HS-5 (cell line): ENCODE measurements at regions not wholly inside any gene's neighbourhood (a gene's known extent, or its start where the extent isn't known, plus 50 kb on each side); places are given as distances from the start of the nearest gene placed in this dataset.
"Not testable (repeated sequence)": the region's sequence is repeated elsewhere in the genome, so short reads cannot be mapped to it uniquely, and the experiment has no call there.

Experiments
- DNase-seq: peaks from one replicate; pipeline ENCODE4 v3.0.0-alpha.2; 2012; ENCODE audit warnings: low read depth

DNA sequence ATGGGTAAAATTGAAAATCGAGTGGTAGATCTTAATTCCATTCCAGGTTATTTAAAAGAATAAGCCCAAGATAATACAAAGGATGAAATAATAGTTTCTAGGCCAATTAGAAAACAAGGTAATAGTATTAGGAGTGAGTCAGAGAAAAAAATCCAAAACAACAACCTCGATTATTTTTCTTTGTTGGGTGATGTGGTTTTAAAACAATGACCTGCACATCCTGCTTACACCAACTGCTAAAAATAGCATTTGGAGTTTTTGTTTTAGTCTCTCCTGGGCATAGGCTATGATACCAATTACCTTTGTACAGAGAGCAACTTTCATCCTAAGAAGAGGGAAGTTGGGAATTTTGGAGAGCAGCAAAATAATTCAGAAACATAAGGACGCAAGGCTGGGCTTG is 101.7 kb upstream of the MYO10 start:
- DNase-seq = no peak

DNA sequence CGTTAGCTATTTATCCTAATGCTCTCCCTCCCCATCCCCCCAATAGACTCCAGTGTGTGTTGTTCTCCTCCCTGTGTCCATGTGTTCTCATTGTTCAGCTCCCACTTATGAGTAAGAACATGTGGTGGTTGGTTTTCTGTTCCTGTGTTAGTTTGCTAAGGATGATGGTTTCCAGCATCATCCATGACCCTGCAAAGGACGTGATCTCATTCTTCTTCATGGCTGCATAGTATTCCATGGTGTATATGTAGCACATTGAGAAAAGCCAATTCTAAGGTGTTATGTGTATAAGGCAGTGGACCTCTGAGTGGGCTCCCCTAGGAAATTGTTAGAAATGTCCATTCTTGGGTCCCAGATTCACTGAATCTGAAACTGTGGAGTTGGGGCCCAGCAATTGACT is 103.1 kb upstream of the MYO10 start:
- no peak for DNase-seq

DNA sequence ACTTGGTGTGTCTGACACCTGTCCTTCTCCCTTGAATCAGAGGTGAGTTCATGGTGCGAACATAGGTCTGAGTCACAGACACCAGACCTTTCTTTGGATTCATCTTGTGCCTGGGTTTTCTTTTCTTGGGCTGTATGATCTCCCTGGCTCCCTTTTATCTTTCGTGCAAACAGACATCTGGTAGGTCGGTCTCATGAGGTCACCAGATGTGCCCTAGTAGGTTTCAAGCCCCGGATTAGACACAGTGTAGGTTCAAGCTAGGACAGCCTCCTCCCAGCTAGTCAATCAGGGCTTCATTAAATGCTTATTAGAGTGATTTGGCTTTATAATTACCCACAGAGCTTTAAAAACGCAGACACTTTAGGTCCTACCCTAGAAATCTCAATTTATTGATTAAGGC is 106.0 kb upstream of the MYO10 start:
- no peak for DNase-seq

DNA sequence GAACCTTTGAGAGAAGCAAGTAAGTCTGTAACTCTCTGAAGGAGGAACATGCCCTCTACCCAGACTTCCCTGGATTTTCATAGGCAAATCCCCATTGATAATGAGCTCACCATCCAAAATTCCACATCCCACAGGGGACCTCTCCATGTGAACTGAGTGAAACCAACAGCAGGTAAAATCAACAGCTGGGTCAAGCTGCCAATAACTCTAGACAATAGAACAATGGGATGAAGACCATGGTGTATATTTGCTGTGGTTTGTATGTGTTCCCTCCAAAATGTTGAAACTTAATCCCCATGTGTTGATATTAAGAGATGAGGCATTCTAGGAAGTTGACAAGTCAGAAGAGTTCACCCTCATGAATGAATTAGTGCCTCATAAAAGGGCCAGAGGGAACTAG is 110.2 kb upstream of the MYO10 start:
- no peak for DNase-seq

DNA sequence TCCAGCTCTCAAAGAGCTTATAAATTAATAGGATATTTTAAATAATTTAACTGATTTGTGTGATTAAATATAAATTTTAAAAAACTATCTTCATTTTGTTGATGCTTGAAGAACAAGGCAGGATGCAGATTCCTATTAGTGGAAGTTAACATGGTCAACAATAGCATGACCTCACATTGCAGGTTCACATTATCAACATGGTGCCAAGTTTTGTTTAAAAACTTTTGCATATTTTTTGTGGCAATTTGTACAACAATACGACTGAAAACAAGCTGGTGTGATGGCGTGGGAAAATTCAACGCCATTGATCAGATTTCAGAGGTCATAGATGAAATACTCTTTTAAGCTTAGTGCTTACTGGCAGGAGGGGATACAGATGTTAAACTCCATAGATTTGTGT is 114.1 kb upstream of the MYO10 start:
- no peak for DNase-seq

DNA sequence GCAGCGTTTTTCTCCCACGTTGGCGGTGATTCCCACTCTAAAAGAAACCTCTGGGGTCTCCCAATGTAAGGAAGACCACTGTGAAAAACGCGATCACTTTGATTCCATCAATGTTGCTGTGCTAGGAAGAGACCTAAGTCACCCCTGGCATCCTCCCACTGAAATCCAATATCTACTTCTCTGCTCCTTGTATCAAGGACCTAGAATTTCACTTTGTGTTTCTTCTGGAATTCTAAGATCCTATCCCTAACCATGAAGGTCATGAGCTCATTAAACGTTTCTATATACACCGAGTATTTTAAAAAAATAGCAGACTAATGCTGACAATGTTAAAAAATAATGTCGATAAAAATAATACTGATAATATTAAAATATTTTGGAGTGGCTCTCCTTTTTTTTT is 118.8 kb upstream of the MYO10 start:
- DNase-seq = no peak

DNA sequence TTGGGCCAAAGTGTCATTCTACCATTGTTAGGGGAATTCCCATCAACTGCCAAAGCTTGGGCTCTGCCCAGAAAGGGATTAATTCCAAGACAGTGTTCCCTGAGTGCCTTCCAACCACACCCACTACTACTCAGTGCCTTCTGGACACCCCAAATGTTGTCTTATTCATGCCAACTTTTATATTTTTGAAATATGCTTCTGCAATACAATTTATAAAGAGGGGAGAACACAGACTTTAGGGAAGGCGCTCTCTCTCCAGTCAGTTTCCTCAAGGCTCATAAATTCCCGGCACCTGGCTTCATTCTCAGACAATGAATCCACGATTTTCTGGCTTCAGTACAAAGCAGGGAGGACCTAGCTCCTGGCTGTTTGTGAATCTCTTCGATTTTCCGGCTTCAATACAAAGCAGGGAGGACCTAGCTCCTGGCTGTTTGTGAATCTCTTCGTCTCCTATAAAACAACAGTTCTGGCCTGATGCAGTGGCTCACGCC is 120.1 kb upstream of the MYO10 start:
- no peak for DNase-seq

DNA sequence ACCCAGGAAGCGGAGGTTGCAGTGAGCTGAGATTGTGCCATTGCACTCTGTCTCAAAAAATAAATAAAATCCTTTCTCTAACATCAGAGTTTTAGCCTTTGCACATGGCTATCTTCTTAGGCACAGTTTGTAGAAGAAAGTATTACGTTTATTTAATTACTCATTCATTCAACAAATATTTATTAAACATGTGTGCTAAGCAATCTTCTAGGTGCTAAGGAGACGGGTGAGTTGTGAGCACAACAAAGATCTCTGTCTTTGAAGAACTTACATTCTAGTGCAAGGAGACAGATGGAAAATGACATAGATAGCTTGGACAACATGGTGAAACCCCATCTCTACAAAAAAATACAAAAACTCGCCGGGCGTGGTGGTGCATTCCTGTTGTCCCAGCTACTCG is 122.3 kb upstream of the MYO10 start:
- DNase-seq = no peak

DNA sequence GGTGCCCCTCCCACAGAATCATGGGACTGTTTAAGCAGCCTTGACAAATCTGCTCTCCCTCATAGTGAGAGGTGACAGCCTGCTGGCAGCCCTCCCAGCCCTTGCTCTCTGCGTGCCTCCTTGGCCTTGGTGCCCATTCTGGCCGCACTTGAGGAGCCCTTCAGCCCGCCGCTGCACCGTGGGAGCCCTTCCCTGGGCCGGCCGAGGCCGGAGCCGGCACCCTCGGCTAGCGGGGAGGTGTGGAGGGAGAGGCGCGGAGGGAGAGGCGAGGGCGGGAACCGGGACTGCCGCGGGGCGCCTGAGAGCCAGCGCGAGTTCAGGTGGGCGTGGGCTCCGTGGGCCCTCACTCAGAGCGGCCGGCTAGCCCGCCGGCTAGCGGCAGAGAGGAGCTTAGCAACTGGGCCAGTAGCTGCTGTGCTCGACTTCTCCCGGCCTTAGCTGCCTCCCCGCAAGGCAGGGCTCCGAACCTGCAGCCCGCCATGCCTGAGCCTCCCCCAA is 125.9 kb upstream of the MYO10 start:
- no peak for DNase-seq

DNA sequence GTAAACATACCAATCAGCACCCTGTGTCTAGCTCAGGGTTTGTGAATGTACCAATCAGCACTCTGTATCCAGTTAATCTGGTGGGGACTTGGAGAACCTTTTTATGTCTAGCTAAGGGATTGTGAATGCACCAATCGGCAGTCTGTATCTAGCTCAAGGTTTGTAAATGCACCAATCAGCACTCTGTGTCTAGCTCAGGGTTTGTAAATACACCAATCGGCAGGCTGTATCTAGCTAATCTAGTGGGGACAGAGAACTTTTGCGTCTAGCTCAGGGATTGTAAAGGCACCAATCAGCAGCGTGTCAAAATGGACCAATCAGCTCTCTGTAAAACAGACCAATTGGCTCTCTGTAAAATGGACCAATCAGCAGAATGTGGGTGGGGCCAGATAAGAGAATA is 126.7 kb upstream of the MYO10 start:
- not testable (repeated sequence) for DNase-seq

DNA sequence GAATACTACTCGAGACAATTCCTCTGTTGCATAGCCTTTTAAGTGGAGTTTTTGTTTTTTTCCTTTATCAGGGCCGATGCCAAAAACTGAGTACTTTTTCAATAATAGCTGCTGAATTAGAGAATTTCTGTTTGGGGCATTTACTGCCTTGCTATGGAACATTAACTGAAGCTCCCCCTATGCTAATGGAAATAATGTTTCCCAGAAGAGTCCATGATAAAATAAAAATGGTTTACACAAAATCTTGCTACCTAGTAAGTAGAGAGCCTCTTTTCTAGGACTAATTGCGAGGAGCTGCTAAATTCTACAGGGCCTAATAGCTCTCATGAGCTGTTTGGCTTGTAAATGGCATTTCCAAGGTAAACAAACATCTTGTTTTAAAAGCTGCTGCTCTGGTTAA is 128.2 kb upstream of the MYO10 start:
- no peak for DNase-seq

DNA sequence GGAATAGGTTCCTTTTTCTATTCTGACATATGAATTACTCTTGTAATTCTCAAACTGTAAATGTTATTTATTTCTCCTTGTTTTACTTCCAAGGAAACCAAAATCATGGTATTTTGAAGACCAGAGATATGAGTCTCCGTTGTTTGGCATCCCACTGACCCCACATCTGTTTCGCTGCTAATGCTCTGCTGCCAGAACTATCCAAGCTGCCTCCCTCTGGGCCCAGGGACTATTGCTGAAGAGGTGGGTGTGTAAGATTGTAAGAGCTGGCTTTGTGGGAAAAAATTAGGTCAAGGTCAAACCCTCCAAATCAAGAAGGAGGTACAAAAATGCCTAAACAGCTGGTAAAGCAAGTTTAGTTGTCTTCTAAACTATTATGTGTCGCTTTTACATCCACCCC is 129.4 kb upstream of the MYO10 start:
- DNase-seq = no peak

DNA sequence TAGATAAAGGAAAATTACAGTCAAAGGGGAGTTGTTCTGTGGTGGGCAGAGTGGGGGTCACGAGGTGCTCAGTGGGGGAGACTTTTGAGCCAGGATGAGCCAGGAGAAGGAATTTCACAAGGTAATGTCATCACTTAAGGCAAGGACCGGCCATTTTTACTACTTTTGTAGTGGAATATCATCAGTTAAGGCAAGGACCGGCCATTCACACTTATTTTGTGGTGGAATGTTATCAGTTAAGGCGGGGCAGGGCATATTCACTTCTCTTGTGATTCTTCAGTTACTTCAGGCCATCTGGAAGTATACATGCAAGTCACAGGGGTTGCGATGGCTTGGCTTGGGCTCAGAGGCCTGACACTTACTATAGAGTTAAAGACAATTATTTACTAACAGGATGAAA is 129.9 kb upstream of the MYO10 start:
- DNase-seq = not testable (repeated sequence)

DNA sequence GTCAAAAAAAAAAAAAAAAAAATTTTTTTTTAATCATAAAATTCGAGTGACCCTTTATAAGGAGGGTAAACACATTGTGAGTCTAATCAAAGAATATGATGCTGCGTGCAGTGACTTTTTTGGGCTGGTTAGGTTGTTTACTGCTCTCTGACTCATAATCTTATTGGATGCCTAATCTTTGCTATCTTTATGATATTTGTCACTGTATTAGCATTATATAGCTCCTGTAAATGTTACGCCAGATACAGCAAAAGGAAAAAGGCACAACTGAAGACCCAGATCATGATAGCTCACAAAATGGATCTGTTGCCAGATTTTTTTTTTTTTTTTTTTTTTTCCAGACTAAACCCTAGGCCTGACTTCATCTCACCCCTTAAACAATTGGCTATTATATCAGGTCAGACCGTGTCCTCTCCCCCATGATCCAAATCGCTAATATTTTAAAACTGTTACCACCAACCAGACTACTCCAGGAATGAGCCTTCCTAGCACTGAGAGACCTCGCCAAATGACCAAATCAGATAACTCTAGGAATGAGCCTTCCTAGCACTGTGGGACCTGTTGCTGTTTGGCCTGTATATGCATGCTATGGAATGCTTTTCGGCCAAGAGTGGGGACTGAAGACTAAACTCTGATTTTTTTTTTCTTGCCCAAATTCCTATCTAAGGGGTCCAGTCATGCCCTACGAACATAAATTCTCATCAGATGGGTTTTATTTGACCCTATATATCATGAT is 131.7 kb upstream of the MYO10 start:
- DNase-seq = no peak

DNA sequence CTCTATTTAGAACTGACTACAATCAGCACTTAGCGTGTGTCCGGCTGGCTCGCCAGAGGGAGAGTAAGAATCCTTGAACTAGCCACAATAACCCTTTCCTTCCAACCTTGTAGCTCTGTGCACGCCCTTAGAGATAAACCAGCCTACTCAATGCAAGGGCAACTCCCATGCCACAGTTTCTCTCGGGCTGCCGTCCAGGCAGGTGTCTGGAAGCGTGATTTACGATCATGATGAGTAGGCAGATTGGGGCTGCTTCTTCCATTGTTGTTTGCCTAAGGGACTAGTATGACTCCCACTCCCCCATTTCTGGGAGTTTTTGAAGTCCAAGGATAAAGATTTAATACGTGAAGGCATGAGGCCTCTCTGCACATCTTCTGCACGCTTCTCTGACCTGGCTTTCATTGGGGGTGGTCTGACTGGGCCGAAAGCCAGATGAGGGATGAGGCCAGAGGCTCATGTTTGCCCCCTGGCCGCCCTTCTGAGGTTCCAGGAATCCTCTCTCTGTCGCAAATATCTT is 134.0 kb upstream of the MYO10 start:
- no peak for DNase-seq

DNA sequence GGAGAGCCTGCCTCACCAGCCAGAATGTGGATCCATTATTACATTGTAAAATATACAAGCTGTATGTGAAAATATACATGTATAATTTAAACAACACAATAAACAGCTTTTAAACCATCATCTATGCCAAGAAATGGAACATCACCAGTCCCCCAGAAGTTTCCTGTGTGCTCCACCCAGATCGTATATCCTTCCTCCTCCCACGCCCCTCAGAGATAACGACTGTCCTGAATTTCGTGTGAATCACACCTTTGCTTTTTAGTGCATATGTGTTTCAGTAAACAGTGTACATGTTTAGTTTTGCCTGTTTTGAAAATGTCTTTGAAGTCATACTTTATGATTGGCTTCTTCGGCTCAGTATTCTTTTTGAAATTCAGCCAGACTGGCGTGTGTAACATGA is 134.6 kb upstream of the MYO10 start:
- DNase-seq = no peak

DNA sequence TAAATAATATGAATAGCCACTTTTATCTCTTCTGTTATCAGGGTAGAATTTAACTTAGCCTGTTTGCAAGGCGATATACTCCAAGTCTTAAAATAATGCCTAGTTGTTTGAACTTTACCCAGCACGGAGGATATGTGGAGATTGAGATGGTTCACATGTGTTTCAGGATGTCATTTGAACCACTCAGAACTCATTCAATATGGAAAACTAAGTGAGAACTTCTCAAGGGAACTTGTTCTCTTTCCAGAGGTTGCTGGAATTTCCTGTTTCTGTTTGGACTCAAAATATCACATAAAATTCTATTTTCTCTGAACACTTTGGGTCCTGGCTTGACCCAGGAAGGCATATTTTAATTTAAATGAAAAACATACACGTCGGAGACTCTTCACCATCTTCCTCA is 139.1 kb upstream of the MYO10 start:
- DNase-seq = no peak

DNA sequence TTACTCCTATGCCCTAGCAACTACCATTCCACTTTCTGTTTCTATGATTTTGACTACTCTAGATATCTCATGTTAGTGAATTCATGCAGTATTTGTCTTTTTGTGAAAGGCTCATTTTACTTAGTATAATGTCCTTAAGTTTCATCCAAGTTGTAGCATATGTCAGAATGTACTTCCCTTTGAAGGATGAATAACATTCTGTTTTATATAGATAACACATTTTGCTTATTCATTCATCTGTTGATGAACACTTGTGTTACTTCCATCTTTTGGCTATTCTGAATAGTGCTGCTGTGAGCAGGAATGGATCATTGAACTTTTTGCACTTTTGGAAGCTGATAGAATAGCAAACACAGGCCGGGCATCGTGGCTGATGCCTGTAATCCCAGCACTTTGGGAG is 140.2 kb upstream of the MYO10 start:
- DNase-seq = no peak

DNA sequence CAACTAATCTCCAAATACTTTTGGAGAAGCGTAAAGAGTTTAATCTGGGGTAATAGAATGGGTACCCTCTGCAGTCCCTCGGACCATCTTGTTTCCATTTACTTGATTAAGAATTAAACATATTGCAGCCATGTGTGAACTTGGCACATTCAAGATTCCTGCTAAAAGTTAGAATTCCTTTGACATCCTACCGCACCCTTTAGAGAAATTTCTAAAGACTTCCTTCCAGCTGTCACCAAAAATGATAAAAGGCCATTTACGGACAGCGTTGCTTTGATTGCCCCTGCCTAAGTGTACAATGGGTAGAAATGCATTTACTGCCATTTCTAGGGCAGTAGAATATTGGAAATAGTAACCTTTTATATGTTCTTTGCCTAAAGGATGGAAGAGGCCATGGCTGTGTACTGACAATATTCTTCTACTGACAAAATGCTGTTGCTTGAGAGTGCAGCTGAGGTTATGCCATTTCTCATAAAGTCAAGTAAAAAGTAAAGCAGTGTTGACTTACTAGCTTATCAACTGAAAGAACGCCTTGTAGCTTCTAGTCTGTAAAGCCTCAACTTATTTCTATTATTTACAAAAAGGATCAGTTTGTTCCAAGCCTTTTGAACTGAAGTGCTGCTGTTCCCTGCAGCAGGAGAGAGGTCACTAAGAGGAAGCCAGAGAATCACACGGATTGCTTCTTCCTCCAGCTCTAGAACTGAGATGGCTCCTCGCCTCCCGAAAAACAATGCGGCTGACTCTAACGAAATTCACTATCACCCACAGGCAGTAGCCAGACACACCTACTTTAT is 139.8 kb upstream of the BASP1 start:
- DNase-seq = no peak

DNA sequence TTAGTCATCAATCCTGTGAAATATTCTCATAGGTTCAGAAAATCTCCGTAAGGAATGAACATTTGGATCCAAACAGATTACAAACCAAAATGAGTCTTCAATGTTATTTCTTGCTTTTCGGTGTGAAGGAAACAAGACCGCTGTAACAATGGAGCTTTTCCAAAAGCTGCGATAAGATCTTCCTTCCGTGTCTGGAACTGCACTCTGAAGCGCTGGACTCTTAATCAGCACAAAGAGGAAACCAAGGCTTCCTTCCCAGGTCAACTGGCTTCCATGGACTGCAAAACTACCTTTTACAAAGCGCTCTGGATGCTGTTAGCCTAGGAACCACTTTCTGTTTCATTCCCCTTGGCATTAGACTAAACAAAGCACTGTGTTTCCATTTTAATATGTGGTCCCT is 137.9 kb upstream of the BASP1 start:
- DNase-seq = no peak

DNA sequence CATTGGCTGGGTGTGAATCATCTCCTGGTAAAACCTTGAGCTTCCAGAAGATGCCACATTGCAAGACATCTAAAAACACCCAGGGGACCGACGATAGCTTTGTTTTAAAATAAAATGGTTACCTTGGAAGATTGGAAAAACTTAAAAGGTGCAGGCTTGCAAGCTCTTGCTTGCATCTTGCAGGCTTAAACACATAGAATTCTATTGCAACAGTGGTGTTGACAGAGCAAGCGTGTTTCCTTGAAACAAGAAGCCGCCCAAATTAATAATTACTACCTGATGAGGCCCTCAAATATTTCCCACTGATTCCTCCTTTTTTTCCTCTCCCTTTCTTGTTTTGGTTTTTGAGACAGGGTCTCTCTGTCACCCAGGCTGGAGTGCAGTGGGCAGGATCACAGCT is 137.1 kb upstream of the BASP1 start:
- no peak for DNase-seq

DNA sequence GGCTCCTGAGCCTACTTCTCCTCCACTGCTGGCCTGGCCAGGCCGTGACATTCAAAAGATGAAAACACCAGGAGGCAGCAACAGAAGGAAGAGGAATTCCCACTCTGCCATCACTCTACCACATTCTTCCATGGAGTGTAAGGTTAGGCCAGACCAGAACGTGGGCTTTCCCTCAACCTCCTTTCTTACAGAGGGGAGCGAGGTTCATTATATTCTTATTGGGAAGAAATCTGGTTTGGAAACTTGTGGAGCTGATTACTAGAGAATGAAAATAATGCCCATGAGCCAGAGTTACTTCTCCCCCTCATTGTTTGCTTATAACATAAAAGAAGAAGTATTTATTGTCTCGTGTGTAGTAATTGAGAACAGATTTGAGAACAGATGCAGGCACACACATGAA is 136.3 kb upstream of the BASP1 start:
- no peak for DNase-seq

DNA sequence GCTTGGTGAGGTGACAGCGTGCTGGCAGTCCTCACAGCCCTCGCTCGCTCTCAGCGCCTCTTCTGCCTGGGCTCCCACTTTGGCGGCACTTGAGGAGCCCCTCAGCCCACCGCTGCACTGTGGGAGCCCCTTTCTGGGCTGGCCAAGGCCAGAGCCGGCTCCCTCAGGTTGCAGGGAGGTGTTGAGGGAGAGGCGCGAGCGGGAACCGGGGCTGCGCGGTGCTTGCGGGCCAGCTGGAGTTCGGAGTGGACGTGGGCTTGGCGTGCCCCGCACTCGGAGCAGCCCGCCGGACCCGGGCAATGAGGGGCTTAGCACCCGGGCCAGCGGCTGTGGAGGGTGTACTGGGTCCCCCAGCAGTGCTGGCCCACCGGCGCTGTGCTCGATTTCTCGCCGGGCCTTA is 134.2 kb upstream of the BASP1 start:
- not testable (repeated sequence) for DNase-seq
